ENCODE measurements at regions not wholly inside any gene's neighbourhood (a gene's known extent, or its start where the extent isn't known, plus 50 kb on each side); places are given as distances from the start of the nearest gene placed in this dataset.
A peak's percentile ranks its signal among the peaks of the same experiment; 100 is the strongest.

GRCh38 chr11:45063669-45064068 lies 82.8 kb upstream of the PRDM11 start:
- no peak for DNase-seq

GRCh38 chr11:45067966-45068365 lies 78.5 kb upstream of the PRDM11 start:
- DNase-seq, result no peak

- DNase-seq, result no peak
Observed at GRCh38 chr11:45071232-45071631, 75.2 kb upstream of the PRDM11 start.

GRCh38 chr11:45073685-45074141 lies 72.7 kb upstream of the PRDM11 start:
- DNase-seq, result no peak

GRCh38 chr11:45075519-45075918 lies 70.9 kb upstream of the PRDM11 start:
- no peak for DNase-seq

- no peak for DNase-seq
Observed at GRCh38 chr11:45075952-45076351, 70.5 kb upstream of the PRDM11 start.

GRCh38 chr11:45076761-45077160 lies 69.7 kb upstream of the PRDM11 start:
- DNase-seq, result no peak

GRCh38 chr11:45078236-45079074 lies 68.0 kb upstream of the PRDM11 start:
- DNase-seq, result no peak

GRCh38 chr11:45079075-45079444 lies 67.4 kb upstream of the PRDM11 start:
- no peak for DNase-seq

- DNase-seq, result no peak
Observed at GRCh38 chr11:45079567-45079942, 66.9 kb upstream of the PRDM11 start.

- no peak for DNase-seq
Observed at GRCh38 chr11:45079943-45080719, 66.3 kb upstream of the PRDM11 start.

- no peak for DNase-seq
Observed at GRCh38 chr11:45082744-45083543, 63.5 kb upstream of the PRDM11 start.

GRCh38 chr11:45083544-45084087 lies 62.8 kb upstream of the PRDM11 start:
- DNase-seq, result no peak

- DNase-seq, result no peak
Observed at GRCh38 chr11:45085646-45086501, 60.6 kb upstream of the PRDM11 start.

- no peak for DNase-seq
Observed at GRCh38 chr11:45086526-45086925, 59.9 kb upstream of the PRDM11 start.

- no peak for DNase-seq
Observed at GRCh38 chr11:45087086-45087899, 59.1 kb upstream of the PRDM11 start.

- DNase-seq, result no peak
Observed at GRCh38 chr11:45087900-45088160, 58.6 kb upstream of the PRDM11 start.

- DNase-seq, result peak; percentile 76
Observed at GRCh38 chr11:45089251-45089650, 57.2 kb upstream of the PRDM11 start.

GRCh38 chr11:45089676-45090499 lies 56.6 kb upstream of the PRDM11 start:
- DNase-seq, result no peak

- DNase-seq, result no peak
Observed at GRCh38 chr11:45090607-45091006, 55.8 kb upstream of the PRDM11 start.
